COLO668 (cell line): ENCODE measurements at regions not wholly inside any gene's neighbourhood (a gene's known extent, or its start where the extent isn't known, plus 50 kb on each side); places are given as distances from the start of the nearest gene placed in this dataset.

ENCODE experiments used
- DNase-seq: peaks from one replicate; lab custom pipeline; 2025; ENCODE audit not compliant: unreplicated experiment; lab: John Stamatoyannopoulos, UW

- DNase-seq = no peak
Measured at GRCh38 chr5:56286015-56286884, 53.1 kb upstream of the ANKRD55 start.

GRCh38 chr5:56282951-56283350, 49.8 kb upstream of the ANKRD55 start:
- no peak for DNase-seq
